Gastrocnemius medialis (tissue), 4 donors: ENCODE measurements at regions not wholly inside any gene's neighbourhood (a gene's known extent, or its start where the extent isn't known, plus 50 kb on each side); places are given as distances from the start of the nearest gene placed in this dataset.

Source experiments
- CTCF ChIP-seq, 5 experiments: fragments of 450-650 bp in 3 of 5; fragments of 200-600 bp in 2 of 5; sonication (generic) in 2 of 5; IDR thresholded peaks in 4 of 5; conservative IDR thresholded peaks in 1 of 5; 1 replicate in 4 of 5; 2 replicates in 1 of 5; pipeline ENCODE4 v1.5.1; 2016 to 2019; ENCODE audit warnings: antibody characterized with exemption in 5 of 5, mild to moderate bottlenecking in 3 of 5, moderate library complexity in 3 of 5
- POLR2A ChIP-seq, 2 donors: fragments of 450-650 bp; IDR thresholded peaks; one replicate each; pipeline ENCODE4 v1.6.1; 2017; ENCODE audit warnings: antibody characterized with exemption in 2 of 2, mild to moderate bottlenecking in 2 of 2, moderate library complexity in 2 of 2

DNA sequence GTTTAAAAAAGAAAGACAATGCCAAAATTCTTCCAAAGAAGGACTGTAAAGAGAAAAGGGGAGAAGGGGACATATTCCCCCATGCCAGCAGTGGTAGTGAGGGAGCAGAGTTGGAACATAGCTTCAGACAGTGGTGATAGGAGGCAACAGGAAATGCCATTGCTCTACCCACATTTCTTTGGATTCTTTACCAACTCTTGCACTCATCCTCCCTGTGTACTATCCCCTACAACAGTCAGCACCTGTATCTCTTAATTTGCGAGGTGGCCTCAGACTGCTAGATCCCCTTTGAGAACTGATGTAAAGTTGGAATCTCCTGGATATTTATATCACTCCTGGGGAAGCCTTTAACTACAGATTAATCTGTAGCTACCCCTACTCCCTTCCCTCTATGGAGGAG lies 320.6 kb upstream of the PTGER4 start:
- no peak for TF ChIP-seq CTCF (IDR thresholded peaks at IDR 0.05 in 4 of 5, conservative IDR thresholded peaks at IDR 0.05 in 1 of 5)
- no peak for TF ChIP-seq POLR2A (IDR thresholded peaks at IDR 0.05)
